A549 (cell line): ENCODE measurements at regions not wholly inside any gene's neighbourhood (a gene's known extent, or its start where the extent isn't known, plus 50 kb on each side); places are given as distances from the start of the nearest gene placed in this dataset.

Experiments
- ATAC-seq, 2 experiments: fragments of 200-7000 bp in 1 of 2; fragments of >200 bp in 1 of 2; cut with Nextera tagmentation in 1 of 2; cut with Tn5 transposase in 1 of 2; 3 replicates each; pipeline versions ENCODE4 v1.8.0 to v1.9.1; 2018 to 2020; ENCODE audit warnings: mild to moderate bottlenecking in 1 of 2, moderate library complexity in 1 of 2
- CTCF ChIA-PET: fragments of 300-600 bp; sonication (Branson Sonifier 250); formaldehyde crosslinking; extraction: SDS; loops from one replicate; lab custom pipeline; 2021; ENCODE audit warnings: antibody characterized with exemption, inconsistent platforms; lab: Yijun Ruan, JAX
- POLR2A ChIA-PET: fragments of 350-600 bp; formaldehyde crosslinking; extraction: SDS; loops from one replicate; lab custom pipeline; 2021; ENCODE audit warnings: antibody characterized with exemption, inconsistent platforms; lab: Yijun Ruan, JAX
- DNase-seq, 2 experiments: peaks; one replicate each; pipeline versions ENCODE4 v3.0.0 to v3.0.0-alpha.2; 2011 to 2016; ENCODE audit warnings: low read depth in 1 of 2, low spot score in 1 of 2
- FAIRE-seq: peaks from 2 replicates; lab custom pipeline; 2011; peaks lifted over from hg19 to GRCh38; lab: Jason Lieb, UNC
- H3K27ac ChIP-seq, 2 experiments: fragments of >200 bp; sonication (Bioruptor Twin); formaldehyde crosslinking; 3 replicates each; pipeline ENCODE4 v1.5.1; 2016 to 2017
- H3K4me1 ChIP-seq: fragments of >200 bp; sonication (Bioruptor Twin); formaldehyde crosslinking; 3 replicates; pipeline ENCODE4 v1.6.1; 2016
- H3K4me2 ChIP-seq: fragments of >200 bp; sonication (Bioruptor Twin); formaldehyde crosslinking; 3 replicates; pipeline ENCODE4 v1.6.1; 2016
- H3K4me3 ChIP-seq: fragments of >200 bp; sonication (Bioruptor Twin); formaldehyde crosslinking; 3 replicates; pipeline ENCODE4 v1.5.1; 2016
- H3K9me3 ChIP-seq: fragments of >200 bp; sonication (Bioruptor Twin); formaldehyde crosslinking; 3 replicates; pipeline ENCODE4 v1.6.1; 2016
- BHLHE40 ChIP-seq: IDR thresholded peaks from 2 replicates; pipeline ENCODE4 v1.6.1; 2012; ENCODE audit warnings: low read depth, low read length, inconsistent platforms
- CBX2 ChIP-seq: fragments of 200-600 bp; sonication (generic); IDR thresholded peaks from 2 replicates; pipeline ENCODE4 v1.6.1; 2016; ENCODE audit warnings: low read depth, mild to moderate bottlenecking, borderline replicate concordance
- CBX8 ChIP-seq: fragments of 200-600 bp; sonication (generic); IDR thresholded peaks from 2 replicates; pipeline ENCODE4 v1.6.1; 2016
- CEBPB ChIP-seq, 2 experiments: fragments of >200 bp in 1 of 2; sonication (Bioruptor Twin) in 1 of 2; formaldehyde crosslinking in 1 of 2; IDR thresholded peaks; 2 replicates each; pipeline ENCODE4 v1.6.1; 2012 to 2016
- CHD2 ChIP-seq: fragments of 150-350 bp; IDR thresholded peaks from 2 replicates; pipeline ENCODE4 v1.6.1; 2014; ENCODE audit warnings: low read length; ENCODE audit not compliant: partially characterized antibody
- CHD4 ChIP-seq: fragments of 200-600 bp; sonication (generic); IDR thresholded peaks from 2 replicates; pipeline ENCODE4 v1.6.1; 2016; ENCODE audit warnings: antibody characterized with exemption, mild to moderate bottlenecking, borderline replicate concordance
- EHMT2 ChIP-seq: fragments of 200-600 bp; sonication (generic); IDR thresholded peaks from 2 replicates; pipeline ENCODE4 v1.6.1; 2016; ENCODE audit warnings: antibody characterized with exemption, low read depth, mild to moderate bottlenecking, moderate library complexity
- ELK1 ChIP-seq: fragments of 150-350 bp; IDR thresholded peaks from 2 replicates; pipeline ENCODE4 v1.6.1; 2014; ENCODE audit warnings: low read depth, mild to moderate bottlenecking, low read length
- GATA3 ChIP-seq: IDR thresholded peaks from 2 replicates; pipeline ENCODE4 v1.6.1; 2012; ENCODE audit warnings: borderline replicate concordance
- HDAC2 ChIP-seq: fragments of 200-600 bp; sonication (generic); IDR thresholded peaks from 2 replicates; pipeline ENCODE4 v1.6.1; 2016
- HES2 ChIP-seq: fragments of >200 bp; sonication (Bioruptor Twin); formaldehyde crosslinking; IDR thresholded peaks from 2 replicates; pipeline ENCODE4 v1.6.1; 2016
- HEYL ChIP-seq: fragments of 250-450 bp; sonication (Bioruptor Pico); IDR thresholded peaks from 2 replicates; pipeline ENCODE4 v1.8.0; 2021; ENCODE audit warnings: mild to moderate bottlenecking, moderate library complexity
- HOXB13 ChIP-seq: fragments of 250-450 bp; sonication (Bioruptor Pico); IDR thresholded peaks from 2 replicates; pipeline ENCODE4 v1.5.0; 2020; ENCODE audit warnings: low read depth, mild to moderate bottlenecking, moderate library complexity
- HOXB5 ChIP-seq: fragments of 250-450 bp; sonication (Bioruptor Pico); IDR thresholded peaks from 2 replicates; pipeline ENCODE4 v1.5.0; 2020; ENCODE audit warnings: mild to moderate bottlenecking, moderate library complexity
- JUNB ChIP-seq: fragments of >200 bp; sonication (Bioruptor Twin); formaldehyde crosslinking; IDR thresholded peaks from 2 replicates; pipeline ENCODE4 v1.6.1; 2016
- KDM1A ChIP-seq: fragments of 200-600 bp; sonication (generic); IDR thresholded peaks from 2 replicates; pipeline ENCODE4 v1.6.1; 2016; ENCODE audit warnings: low read depth, mild to moderate bottlenecking
- MAX ChIP-seq: IDR thresholded peaks from 2 replicates; pipeline ENCODE4 v1.6.1; 2012
- MYC ChIP-seq: IDR thresholded peaks from 2 replicates; pipeline ENCODE4 v1.6.1; 2012; ENCODE audit warnings: mild to moderate bottlenecking, inconsistent platforms, low read length, improper control_type of control experiment, borderline replicate concordance
- NPAS2 ChIP-seq: fragments of 250-450 bp; sonication (Bioruptor Pico); IDR thresholded peaks from 2 replicates; pipeline ENCODE4 v1.8.0; 2022; ENCODE audit warnings: mild to moderate bottlenecking, moderate library complexity, borderline replicate concordance
- NR3C1 ChIP-seq: fragments of >200 bp; sonication (Bioruptor Twin); formaldehyde crosslinking; IDR thresholded peaks from 3 replicates; pipeline ENCODE4 v1.6.1; 2017
- PBX3 ChIP-seq: IDR thresholded peaks from 2 replicates; pipeline ENCODE4 v1.6.1; 2012
- PHF8 ChIP-seq: fragments of 200-600 bp; sonication (generic); IDR thresholded peaks from 2 replicates; pipeline ENCODE4 v1.6.1; 2016; ENCODE audit warnings: low read depth, mild to moderate bottlenecking, antibody characterized with exemption, moderate library complexity, borderline replicate concordance
- POLR2AphosphoS2 ChIP-seq: conservative IDR thresholded peaks from 2 replicates; pipeline ENCODE4 v1.6.1; 2012; ENCODE audit warnings: low read length, improper control_type of control experiment, inconsistent platforms
- RCOR1 ChIP-seq: fragments of 150-350 bp; IDR thresholded peaks from 2 replicates; pipeline ENCODE4 v1.6.1; 2014; ENCODE audit warnings: antibody characterized with exemption, low read length, low read depth
- RFX5 ChIP-seq: fragments of 450-650 bp; IDR thresholded peaks from 2 replicates; pipeline ENCODE4 v1.7.1; 2014; ENCODE audit warnings: antibody characterized with exemption, mild to moderate bottlenecking, moderate library complexity
- SMC3 ChIP-seq: fragments of >200 bp; sonication (Bioruptor Twin); formaldehyde crosslinking; IDR thresholded peaks from 3 replicates; pipeline ENCODE4 v1.6.1; 2018; ENCODE audit warnings: inconsistent platforms
- SREBF2 ChIP-seq: fragments of 450-650 bp; IDR thresholded peaks from 2 replicates; pipeline ENCODE4 v1.6.1; 2014; ENCODE audit warnings: mild to moderate bottlenecking, moderate library complexity
- TFCP2L1 ChIP-seq: fragments of 250-450 bp; sonication (Bioruptor Pico); IDR thresholded peaks from 2 replicates; pipeline ENCODE4 v1.5.0; 2021; ENCODE audit warnings: mild to moderate bottlenecking
- ZC3H11A ChIP-seq: fragments of 450-650 bp; IDR thresholded peaks from 2 replicates; pipeline ENCODE4 v1.6.1; 2014; ENCODE audit warnings: antibody characterized with exemption, mild to moderate bottlenecking
- ZSCAN20 ChIP-seq: fragments of 250-450 bp; sonication (Bioruptor Pico); IDR thresholded peaks from 2 replicates; pipeline ENCODE4 v1.8.0; 2022; ENCODE audit warnings: mild to moderate bottlenecking, moderate library complexity
- WGBS: methylation state at CpG from one replicate; pipeline ENCODE4 v1.1.6; 2017; ENCODE audit errors: missing lambda C conversion rate; 5-methylcytosine and 5-hydroxymethylcytosine counted together

- TF ChIP-seq CHD2, result no peak
- TF ChIP-seq MYC, result no peak
- TF ChIP-seq GATA3, result no peak
- TF ChIP-seq RCOR1, result no peak
- TF ChIP-seq POLR2AphosphoS2, result no peak
- no peak for TF ChIP-seq HES2
- TF ChIP-seq HOXB5 (CRISPR knock-in tag), result no peak
- TF ChIP-seq TFCP2L1, result no peak
- TF ChIP-seq, all 56 proteins: peak for 0
Observed at GRCh38 chr16:63602206-63602927, 1519.5 kb downstream of the CDH11 start (continued).

- ATAC-seq (no peak), FAIRE-seq (no peak)
- no peak overlapping the region for H3K4me2 ChIP-seq
- POLR2A ChIA-PET, result no interaction called here
- no peak overlapping the region for H3K4me3 ChIP-seq
- WGBS, result 38% methylated on average over 1 of the region's 1 CpG
- H3K27ac ChIP-seq, result no peak overlapping the region
- TF ChIP-seq PHF8 (no peak), HDAC2 (no peak), TFCP2L1 (no peak), ELK1 (no peak), BHLHE40 (no peak), HEYL (CRISPR knock-in tag) (no peak), NR3C1 (no peak), CHD2 (no peak)
- TF ChIP-seq, all 56 proteins: peak for 0
- no peak for DNase-seq
- H3K9me3 ChIP-seq, result no peaks in the 10 kb centered on the region
- CTCF ChIA-PET, result interaction anchor here (1.6 kb wide), 1 partner anchor 18 kb away, joined by 3 read pairs; no protein-coding TSS in a partner anchor
- no peaks in the 10 kb centered on the region for H3K4me1 ChIP-seq
Observed at GRCh38 chr16:63596716-63597115, 1525.1 kb downstream of the CDH11 start.

GRCh38 chr16:63592852-63593251 lies 1529.0 kb downstream of the CDH11 start:
- no peak for ATAC-seq
- H3K4me1 ChIP-seq, result no peaks in the 10 kb centered on the region
- no peak for DNase-seq
- H3K27ac ChIP-seq, result no peak overlapping the region
- no peak overlapping the region for H3K4me3 ChIP-seq
- 53% methylated on average over 3 of the region's 3 CpGs for WGBS
- no peak for FAIRE-seq
- H3K9me3 ChIP-seq, result no peaks in the 10 kb centered on the region
- ChIA-PET CTCF (no interaction called here), POLR2A (no interaction called here)
- no peak overlapping the region for H3K4me2 ChIP-seq
- TF ChIP-seq KDM1A (no peak), CEBPB (IDR thresholded peaks at IDR 0.05) (no peak), ZC3H11A (no peak), CBX8 (no peak)

- no peak for FAIRE-seq
- Histone ChIP-seq H3K4me1 (no peaks in the 10 kb centered on the region), H3K9me3 (no peaks in the 10 kb centered on the region; the same call in 2 of the 3 replicates), H3K4me3 (no peak overlapping the region), H3K4me2 (no peak overlapping the region), H3K27ac (no peak overlapping the region)
- ATAC-seq, result no peak
- no peak for TF ChIP-seq EHMT2
- TF ChIP-seq SMC3, result no peak
- no peak for TF ChIP-seq CBX2
- no peak for TF ChIP-seq SREBF2
- no peak for TF ChIP-seq MAX
- no peak for TF ChIP-seq RFX5
- no peak for TF ChIP-seq CHD4
- no peak for TF ChIP-seq NR3C1
- no peak for TF ChIP-seq TFCP2L1
- no peak for TF ChIP-seq HOXB13
- no peak for TF ChIP-seq HDAC2
- TF ChIP-seq JUNB, result no peak
- TF ChIP-seq ZSCAN20 (CRISPR knock-in tag), result no peak
- TF ChIP-seq PBX3, result no peak
- no peak for TF ChIP-seq POLR2AphosphoS2
- TF ChIP-seq RCOR1, result no peak
- no peak for TF ChIP-seq NPAS2 (CRISPR knock-in tag)
- ChIA-PET POLR2A (no interaction called here), CTCF (no interaction called here)
- no peak for DNase-seq
- WGBS, result 39% methylated on average over 5 of the region's 5 CpGs
Observed at GRCh38 chr16:63581570-63581969, 1540.3 kb downstream of the CDH11 start.
